Neuronal stem cell (in vitro differentiated cells): ENCODE measurements at regions not wholly inside any gene's neighbourhood (a gene's known extent, or its start where the extent isn't known, plus 50 kb on each side); places are given as distances from the start of the nearest gene placed in this dataset.

Source experiments
- DNase-seq: peaks from one replicate; pipeline ENCODE4 v3.0.0-alpha.2; 2013; ENCODE audit warnings: low spot score
- H2AFZ ChIP-seq: one replicate; pipeline ENCODE4 v1.6.1; 2013; ENCODE audit warnings: mild to moderate bottlenecking, low read length, inconsistent platforms
- H2AK5ac ChIP-seq: 2 replicates; pipeline ENCODE4 v1.6.1; 2013; ENCODE audit warnings: low read depth, mild to moderate bottlenecking, inconsistent platforms, low read length, moderate library complexity, mixed read lengths
- H2BK120ac ChIP-seq: 2 replicates; pipeline ENCODE4 v1.6.1; 2013; ENCODE audit warnings: low read depth, mild to moderate bottlenecking, inconsistent platforms, low read length, moderate library complexity, mixed read lengths
- H2BK12ac ChIP-seq: one replicate; pipeline ENCODE4 v1.6.1; 2013; ENCODE audit warnings: low read length, inconsistent platforms
- H2BK15ac ChIP-seq: 2 replicates; pipeline ENCODE4 v1.6.1; 2013; ENCODE audit warnings: mild to moderate bottlenecking, low read length, inconsistent platforms, mixed read lengths
- H2BK5ac ChIP-seq: one replicate; pipeline ENCODE4 v1.6.1; 2013; ENCODE audit warnings: inconsistent platforms, mild to moderate bottlenecking, low read length, moderate library complexity
- H3K14ac ChIP-seq: one replicate; pipeline ENCODE4 v1.6.1; 2013; ENCODE audit warnings: low read length, inconsistent platforms
- H3K18ac ChIP-seq: 2 replicates; pipeline ENCODE4 v1.6.1; 2013; ENCODE audit warnings: low read length, inconsistent platforms
- H3K23ac ChIP-seq: 2 replicates; pipeline ENCODE4 v1.6.1; 2013; ENCODE audit warnings: low read depth, mild to moderate bottlenecking, mixed read lengths, low read length, inconsistent platforms; ENCODE audit not compliant: poor library complexity
- H3K27ac ChIP-seq: replicated peaks from 3 replicates; pipeline ENCODE4 v1.5.1; 2013; ENCODE audit warnings: low read length, inconsistent platforms
- H3K27me3 ChIP-seq, 3 experiments: 2 replicates each; pipeline ENCODE4 v1.6.1; 2013; ENCODE audit warnings: low read length in 3 of 3, mild to moderate bottlenecking in 2 of 3, inconsistent platforms in 1 of 3, low read depth in 1 of 3, mixed read lengths in 1 of 3, moderate library complexity in 1 of 3; ENCODE audit not compliant: control insufficient read depth in 3 of 3, insufficient read depth in 3 of 3
- H3K36me3 ChIP-seq, 2 donors: replicated peaks in 1 of 2; 2 replicates each; pipeline ENCODE4 v1.6.1; 2013; ENCODE audit warnings: low read length in 2 of 2; ENCODE audit not compliant: control insufficient read depth in 2 of 2, insufficient read depth in 2 of 2
- H3K4ac ChIP-seq: 2 replicates; pipeline ENCODE4 v1.6.1; 2013; ENCODE audit warnings: inconsistent platforms, mild to moderate bottlenecking, low read length, moderate library complexity
- H3K4me1 ChIP-seq, 2 donors: 1 replicate in 1 of 2; 2 replicates in 1 of 2; pipeline ENCODE4 v1.6.1; 2013; ENCODE audit warnings: low read length in 2 of 2, low read depth in 1 of 2; ENCODE audit not compliant: control insufficient read depth in 2 of 2, insufficient read depth in 1 of 2
- H3K4me2 ChIP-seq: one replicate; pipeline ENCODE4 v1.6.1; 2013; ENCODE audit warnings: mild to moderate bottlenecking, low read length, inconsistent platforms; ENCODE audit not compliant: insufficient read depth, poor library complexity, severe bottlenecking
- H3K4me3 ChIP-seq, 2 donors: 2 replicates each; pipeline ENCODE4 v1.5.1; 2013; ENCODE audit warnings: low read length in 2 of 2, mild to moderate bottlenecking in 2 of 2, inconsistent platforms in 1 of 2, moderate library complexity in 1 of 2
- H3K79me1 ChIP-seq: one replicate; pipeline ENCODE4 v1.6.1; 2013; ENCODE audit warnings: low read depth, mild to moderate bottlenecking, inconsistent platforms, low read length, moderate library complexity
- H3K9ac ChIP-seq: one replicate; pipeline ENCODE4 v1.6.1; 2013; ENCODE audit warnings: mild to moderate bottlenecking, low read depth, low read length, inconsistent platforms; ENCODE audit not compliant: poor library complexity
- H3K9me3 ChIP-seq, 2 donors: replicated peaks in 1 of 2; 2 replicates each; pipeline versions ENCODE3 to v1.6.1; 2013; ENCODE audit warnings: low read length in 2 of 2, mild to moderate bottlenecking in 2 of 2, inconsistent platforms in 1 of 2, low read depth in 1 of 2, mixed read lengths in 1 of 2, moderate library complexity in 1 of 2; ENCODE audit not compliant: control insufficient read depth in 2 of 2, insufficient read depth in 1 of 2
- H4K8ac ChIP-seq: one replicate; pipeline ENCODE4 v1.6.1; 2013; ENCODE audit warnings: low read depth, mild to moderate bottlenecking, inconsistent platforms, low read length, moderate library complexity
- H4K91ac ChIP-seq: one replicate; pipeline ENCODE4 v1.6.1; 2013; ENCODE audit warnings: low read length, low read depth, mild to moderate bottlenecking, inconsistent platforms; ENCODE audit not compliant: poor library complexity
- WGBS, 2 donors: extraction: QIAGEN DNeasy Blood & Tissue Kit; methylation state at CpG; one replicate each; pipeline ENCODE4 v1.1.7; 2013; ENCODE audit warnings: missing lambda C conversion rate in 2 of 2, mixed read lengths in 1 of 2; ENCODE audit not compliant: insufficient read length in 2 of 2, insufficient replicate concordance in 1 of 2; ENCODE audit errors: extremely low coverage in 2 of 2; 5-methylcytosine and 5-hydroxymethylcytosine counted together

GRCh38 chr13:107843281-107843680, 372.1 kb downstream of the LIG4 start:
- Histone ChIP-seq H2AFZ (no peak overlapping the region), H2BK12ac (no peak overlapping the region), H3K23ac (no peak overlapping the region), H4K8ac (no peak overlapping the region), H3K4me1 (peaks cover 0 to 9% of the 10 kb centered on the region in 2 donors), H3K27me3 (no peaks in the 10 kb centered on the region), H3K4ac (no peak overlapping the region), H3K4me2 (no peak overlapping the region), H2AK5ac (no peak overlapping the region), H3K36me3 (no peaks in the 10 kb centered on the region), H2BK15ac (no peak overlapping the region), H3K4me3 (no peak overlapping the region), H2BK5ac (no peak overlapping the region), H3K14ac (no peak overlapping the region), H3K18ac (no peak overlapping the region), H2BK120ac (no peak overlapping the region), H3K9me3 (no peaks in the 10 kb centered on the region), H3K9ac (no peak overlapping the region), H3K79me1 (no peaks in the 10 kb centered on the region), H3K27ac (no peak overlapping the region), H4K91ac (no peak overlapping the region)
- DNase-seq = no peak
- no CpG with 5 or more reads among the region's 4 CpGs for WGBS, 2 donors

GRCh38 chr13:107842562-107843180, 372.7 kb downstream of the LIG4 start:
- no peak overlapping the region for H4K91ac ChIP-seq

GRCh38 chr13:107838588-107839161, 376.7 kb downstream of the LIG4 start:
- no peak overlapping the region for H3K4ac ChIP-seq
- no peak overlapping the region for H3K23ac ChIP-seq
- H3K9me3 ChIP-seq = no peaks in the 10 kb centered on the region
- H3K9ac ChIP-seq = no peak overlapping the region
- H2BK5ac ChIP-seq = no peak overlapping the region
- no peak overlapping the region for H2AFZ ChIP-seq
- H3K79me1 ChIP-seq = no peaks in the 10 kb centered on the region
- no peak overlapping the region for H3K4me3 ChIP-seq
- no peak overlapping the region for H3K18ac ChIP-seq
- H3K27me3 ChIP-seq = no peaks in the 10 kb centered on the region
- no CpG with 5 or more reads among the region's 3 CpGs for WGBS, 2 donors
- no peak for DNase-seq
- no peak overlapping the region for H2AK5ac ChIP-seq
- H3K4me2 ChIP-seq = no peak overlapping the region
- H3K4me1 ChIP-seq = peaks cover 0 to 8% of the 10 kb centered on the region in 2 donors
- no peak overlapping the region for H4K8ac ChIP-seq
- no peak overlapping the region for H4K91ac ChIP-seq
- H2BK120ac ChIP-seq = no peak overlapping the region
- H3K14ac ChIP-seq = no peak overlapping the region
- no peak overlapping the region for H2BK12ac ChIP-seq
- no peak overlapping the region for H3K27ac ChIP-seq
- H2BK15ac ChIP-seq = no peak overlapping the region
- H3K36me3 ChIP-seq = no peaks in the 10 kb centered on the region

More at GRCh38 chr13:107842562-107843180, 372.7 kb downstream of the LIG4 start:
- Histone ChIP-seq H4K8ac (no peak overlapping the region), H2AK5ac (no peak overlapping the region), H3K27ac (no peak overlapping the region), H2AFZ (no peak overlapping the region), H3K4me2 (no peak overlapping the region), H2BK15ac (no peak overlapping the region), H2BK12ac (no peak overlapping the region), H3K79me1 (no peaks in the 10 kb centered on the region), H3K14ac (no peak overlapping the region), H3K27me3 (no peaks in the 10 kb centered on the region), H3K4me3 (no peak overlapping the region), H3K9me3 (no peaks in the 10 kb centered on the region), H2BK120ac (no peak overlapping the region), H3K18ac (no peak overlapping the region), H3K23ac (no peak overlapping the region), H3K4ac (no peak overlapping the region), H2BK5ac (no peak overlapping the region), H3K9ac (no peak overlapping the region), H3K4me1 (peaks cover 0 to 9% of the 10 kb centered on the region in 2 donors), H3K36me3 (no peaks in the 10 kb centered on the region)
- no peak for DNase-seq
- no CpG with 5 or more reads among the region's 3 CpGs for WGBS, 2 donors

- Histone ChIP-seq H3K9me3 (no peaks in the 10 kb centered on the region), H2BK15ac (no peak overlapping the region), H3K4ac (no peak overlapping the region), H3K79me1 (no peaks in the 10 kb centered on the region), H2BK5ac (no peak overlapping the region), H3K27me3 (no peaks in the 10 kb centered on the region), H4K91ac (no peak overlapping the region), H3K4me1 (peaks cover 0 to 13% of the 10 kb centered on the region in 2 donors), H3K27ac (no peak overlapping the region), H3K14ac (no peak overlapping the region), H3K4me3 (no peak overlapping the region), H3K18ac (no peak overlapping the region), H4K8ac (no peak overlapping the region), H3K9ac (no peak overlapping the region), H3K4me2 (no peak overlapping the region), H2AFZ (no peak overlapping the region), H2BK12ac (no peak overlapping the region), H3K23ac (no peak overlapping the region), H2AK5ac (no peak overlapping the region), H2BK120ac (no peak overlapping the region), H3K36me3 (no peaks in the 10 kb centered on the region)
- no peak for DNase-seq
- WGBS, 2 donors = no CpG with 5 or more reads among the region's 6 CpGs
Measured at GRCh38 chr13:107836685-107837084, 378.7 kb downstream of the LIG4 start.
